Cardiac muscle cell (in vitro differentiated cells and primary cell): ENCODE measurements at regions not wholly inside any gene's neighbourhood (a gene's known extent, or its start where the extent isn't known, plus 50 kb on each side); places are given as distances from the start of the nearest gene placed in this dataset.

Experiments used
- DNase-seq, 2 donors: peaks; one replicate each; pipeline versions ENCODE4 v3.0.0 to v3.0.0-alpha.2; 2010 to 2017; ENCODE audit warnings: low read depth in 1 of 2, low spot score in 1 of 2
- H3K27ac ChIP-seq: fragments of 200-600 bp; sonication (generic); 2 replicates; pipeline ENCODE4 v1.5.1; 2016
- H3K27me3 ChIP-seq: fragments of 200-600 bp; sonication (generic); 2 replicates; pipeline ENCODE4 v1.6.0; 2016; ENCODE audit warnings: control low read depth
- H3K36me3 ChIP-seq: fragments of 200-600 bp; sonication (generic); 2 replicates; pipeline ENCODE4 v1.5.1; 2016; ENCODE audit warnings: control low read depth
- H3K4me1 ChIP-seq: fragments of 200-600 bp; sonication (generic); 2 replicates; pipeline ENCODE4 v1.8.1; 2017; ENCODE audit warnings: low read depth, mild to moderate bottlenecking, mixed run types
- H3K4me3 ChIP-seq: fragments of 200-600 bp; sonication (generic); 2 replicates; pipeline ENCODE4 v1.5.1; 2016; ENCODE audit warnings: mild to moderate bottlenecking
- H3K9me3 ChIP-seq: fragments of 200-600 bp; sonication (generic); 2 replicates; pipeline ENCODE4 v1.5.1; 2017; ENCODE audit warnings: low read depth, mild to moderate bottlenecking, control low read depth
- CTCF ChIP-seq: IDR thresholded peaks from 2 replicates; pipeline ENCODE4 v1.5.1; 2012; ENCODE audit warnings: low read depth, mild to moderate bottlenecking, low read length

GRCh38 chr1:181257117-181257516 lies 168.6 kb downstream of the IER5 start:
- no peaks in the 10 kb centered on the region for H3K4me1 ChIP-seq
- no peak for DNase-seq
- no peak overlapping the region for H3K4me3 ChIP-seq
- no peaks in the 10 kb centered on the region for H3K36me3 ChIP-seq
- H3K27ac ChIP-seq: no peak overlapping the region
- no peaks in the 10 kb centered on the region for H3K9me3 ChIP-seq
- TF ChIP-seq CTCF: no peak
- no peaks in the 10 kb centered on the region for H3K27me3 ChIP-seq

GRCh38 chr1:181259026-181259745 lies 170.7 kb downstream of the IER5 start:
- Histone ChIP-seq H3K4me3 (no peak overlapping the region), H3K36me3 (no peaks in the 10 kb centered on the region), H3K4me1 (no peaks in the 10 kb centered on the region), H3K27me3 (peaks cover 2% of the 10 kb centered on the region), H3K27ac (no peak overlapping the region), H3K9me3 (no peaks in the 10 kb centered on the region)
- no peak for TF ChIP-seq CTCF
- no peak for DNase-seq

GRCh38 chr1:181260271-181260670 lies 171.8 kb downstream of the IER5 start:
- H3K4me3 ChIP-seq: no peak overlapping the region
- no peaks in the 10 kb centered on the region for H3K4me1 ChIP-seq
- no peak for DNase-seq
- TF ChIP-seq CTCF: no peak
- H3K27me3 ChIP-seq: peaks cover 2% of the 10 kb centered on the region
- no peaks in the 10 kb centered on the region for H3K36me3 ChIP-seq
- no peaks in the 10 kb centered on the region for H3K9me3 ChIP-seq
- no peak overlapping the region for H3K27ac ChIP-seq

GRCh38 chr1:181260994-181261393 lies 172.5 kb downstream of the IER5 start:
- Histone ChIP-seq H3K9me3 (no peaks in the 10 kb centered on the region), H3K4me1 (no peaks in the 10 kb centered on the region), H3K27me3 (peaks cover 2% of the 10 kb centered on the region), H3K4me3 (no peak overlapping the region), H3K36me3 (no peaks in the 10 kb centered on the region), H3K27ac (no peak overlapping the region)
- DNase-seq: no peak
- no peak for TF ChIP-seq CTCF

- H3K27me3 ChIP-seq: peaks cover 2% of the 10 kb centered on the region
- no peaks in the 10 kb centered on the region for H3K4me1 ChIP-seq
- H3K27ac ChIP-seq: no peak overlapping the region
- no peaks in the 10 kb centered on the region for H3K36me3 ChIP-seq
- no peak for TF ChIP-seq CTCF
- H3K9me3 ChIP-seq: no peaks in the 10 kb centered on the region
- no peak for DNase-seq
- no peak overlapping the region for H3K4me3 ChIP-seq
These were observed 173.6 kb downstream of the IER5 start for GRCh38 chr1:181262069-181262468.
